ENCODE measurements at regions not wholly inside any gene's neighbourhood (a gene's known extent, or its start where the extent isn't known, plus 50 kb on each side); places are given as distances from the start of the nearest gene placed in this dataset.

DNA sequence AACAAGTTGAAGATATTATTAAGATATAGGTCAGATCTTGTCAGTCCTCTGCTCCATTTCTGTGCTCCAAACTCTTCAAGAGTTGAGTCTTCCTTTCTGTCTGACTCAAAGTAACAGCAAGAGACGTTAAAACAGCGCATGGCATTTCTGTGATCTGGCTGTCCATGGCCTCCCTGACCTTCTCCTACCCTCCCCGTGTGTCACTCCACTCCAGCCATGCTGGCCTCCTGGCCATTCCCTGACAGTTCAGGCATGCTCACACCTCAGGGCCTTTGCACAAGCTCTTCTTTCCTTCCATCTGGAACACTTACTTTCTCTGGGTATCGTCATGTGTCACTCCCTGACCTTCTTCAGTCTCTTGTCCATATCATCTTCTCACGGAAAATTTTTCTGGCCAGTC lies 229.0 kb downstream of the CENPF start:
- TF ChIP-seq NFRKB (IDR thresholded peaks at IDR 0.05): no peak
- ChIA-PET POLR2A (no interaction called here), CTCF (no interaction called here)
- no peak for DNase-seq (ENCODE audit: extremely low spot score)

DNA sequence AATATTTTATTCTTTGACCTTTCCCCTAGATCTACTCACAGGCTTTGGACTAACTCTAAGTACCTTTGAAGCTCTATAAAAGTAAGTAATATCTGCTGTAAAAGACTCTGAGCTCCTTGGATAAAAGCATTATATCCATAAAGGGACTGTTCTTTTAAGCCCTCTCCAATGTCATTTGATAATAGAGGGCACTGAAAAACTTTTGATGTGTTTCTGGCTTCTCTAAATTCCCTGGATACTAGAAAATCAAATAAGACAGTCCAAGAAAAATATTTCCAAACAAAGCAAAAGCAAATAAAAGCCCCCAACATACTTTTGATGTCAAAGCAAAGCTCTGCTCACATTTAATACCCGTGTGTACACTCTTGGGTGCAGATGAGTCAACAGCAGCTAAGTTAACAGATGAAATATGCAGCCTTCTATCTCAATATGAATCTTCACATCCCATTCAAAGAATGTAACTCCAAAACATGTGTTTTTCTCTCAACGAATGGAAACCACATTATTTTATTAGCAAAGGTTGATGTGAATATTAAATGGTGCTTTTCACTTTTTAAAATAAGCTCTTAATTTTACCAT lies 230.3 kb downstream of the CENPF start:
- TF ChIP-seq HDGF (IDR thresholded peaks at IDR 0.05; ENCODE audit: borderline replicate concordance): no peak
- DNase-seq (ENCODE audit: extremely low spot score): no peak
- CTCF ChIA-PET: interaction anchor here (0.6 kb wide), 1 partner anchor 66 kb away, joined by 3 read pairs; no protein-coding TSS in a partner anchor
- POLR2A ChIA-PET: no interaction called here

DNA sequence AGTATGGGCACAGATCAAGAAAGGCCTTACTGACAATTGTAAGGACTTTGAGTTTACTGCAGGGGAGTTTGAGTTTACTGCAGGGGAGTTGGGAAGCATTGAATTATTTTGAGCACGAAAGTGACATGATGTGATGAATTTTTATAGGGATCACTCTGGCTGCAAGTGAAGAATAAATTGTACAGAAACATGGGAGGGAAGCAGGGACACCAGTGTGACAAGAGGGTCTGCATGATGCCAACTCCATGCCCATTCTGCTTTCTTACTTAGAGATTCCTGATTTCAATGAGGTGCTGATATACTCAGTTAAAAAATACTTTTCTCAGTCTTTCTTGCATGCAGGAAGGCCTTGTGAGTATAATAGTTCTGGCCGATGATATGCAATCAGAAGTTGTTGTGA lies 234.4 kb downstream of the CENPF start:
- CTCF ChIA-PET: no interaction called here
- DNase-seq (ENCODE audit: extremely low spot score): no peak
- TF ChIP-seq FOXK2 (IDR thresholded peaks at IDR 0.05): no peak
- TF ChIP-seq SUZ12 (IDR thresholded peaks at IDR 0.05): no peak
- no peak for TF ChIP-seq CTBP1 (IDR thresholded peaks at IDR 0.05; ENCODE audit: borderline replicate concordance)
- TF ChIP-seq ELF4 (IDR thresholded peaks at IDR 0.05): no peak
- POLR2A ChIA-PET: no interaction called here

DNA sequence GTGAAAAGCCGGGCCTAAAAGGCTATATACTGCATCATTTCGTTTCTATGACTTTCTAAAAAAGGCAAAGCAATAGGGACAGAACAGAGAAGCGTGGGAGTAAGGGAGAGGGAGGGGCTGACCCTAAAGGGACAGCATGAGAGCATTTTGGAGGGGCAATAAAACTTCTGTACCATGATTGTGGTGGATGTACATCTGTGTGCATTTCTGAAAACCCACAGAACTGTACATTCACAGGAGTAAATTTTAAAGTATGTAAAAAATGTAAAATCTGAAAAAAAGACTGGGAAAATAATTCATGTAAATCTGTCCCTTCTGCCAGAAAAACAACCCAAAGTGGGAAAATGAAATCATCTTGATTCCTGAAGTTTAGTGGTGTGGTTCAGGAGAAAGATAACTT lies 235.4 kb downstream of the CENPF start:
- ChIA-PET POLR2A (no interaction called here), CTCF (no interaction called here)
- DNase-seq (ENCODE audit: extremely low spot score): no peak
- TF ChIP-seq ZNF384 (IDR thresholded peaks at IDR 0.05) (no peak), FOXM1 (IDR thresholded peaks at IDR 0.05; ENCODE audit: borderline replicate concordance) (no peak), FOXK2 (IDR thresholded peaks at IDR 0.05) (no peak), TARDBP (IDR thresholded peaks at IDR 0.05) (no peak)
- TF ChIP-seq, protein P1, sequence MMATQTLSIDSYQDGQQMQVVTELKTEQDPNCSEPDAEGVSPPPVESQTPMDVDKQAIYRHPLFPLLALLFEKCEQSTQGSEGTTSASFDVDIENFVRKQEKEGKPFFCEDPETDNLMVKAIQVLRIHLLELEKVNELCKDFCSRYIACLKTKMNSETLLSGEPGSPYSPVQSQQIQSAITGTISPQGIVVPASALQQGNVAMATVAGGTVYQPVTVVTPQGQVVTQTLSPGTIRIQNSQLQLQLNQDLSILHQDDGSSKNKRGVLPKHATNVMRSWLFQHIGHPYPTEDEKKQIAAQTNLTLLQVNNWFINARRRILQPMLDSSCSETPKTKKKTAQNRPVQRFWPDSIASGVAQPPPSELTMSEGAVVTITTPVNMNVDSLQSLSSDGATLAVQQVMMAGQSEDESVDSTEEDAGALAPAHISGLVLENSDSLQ (IDR thresholded peaks at IDR 0.05): no peak

DNA sequence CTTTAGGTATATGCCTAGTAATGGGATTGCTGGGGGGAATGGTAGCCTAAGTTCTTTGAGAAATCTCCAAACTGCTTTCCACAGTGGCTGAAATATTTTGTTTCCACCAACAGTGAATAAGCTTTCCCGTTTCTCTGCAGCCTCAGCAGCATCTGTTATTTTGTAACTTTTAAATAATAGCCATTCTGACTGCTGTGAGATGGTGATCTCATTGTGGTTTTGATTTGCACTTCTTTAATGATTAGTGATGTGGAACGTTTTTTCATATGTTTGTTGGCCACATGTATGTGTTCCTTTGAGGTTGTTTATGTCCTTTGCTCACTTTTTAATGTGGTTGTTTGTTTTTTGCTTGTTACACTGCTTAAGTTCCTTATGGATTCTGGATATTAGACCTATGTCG lies 237.4 kb downstream of the CENPF start:
- ChIA-PET CTCF (no interaction called here), POLR2A (no interaction called here)
- no peak for DNase-seq (ENCODE audit: extremely low spot score)
- no peak for TF ChIP-seq FOXK2 (IDR thresholded peaks at IDR 0.05)
- no peak for TF ChIP-seq ZNF384 (IDR thresholded peaks at IDR 0.05)
- no peak for TF ChIP-seq SUZ12 (IDR thresholded peaks at IDR 0.05)
- TF ChIP-seq LEF1 (IDR thresholded peaks at IDR 0.05; ENCODE audit: borderline replicate concordance): no peak
- TF ChIP-seq BHLHE40 (IDR thresholded peaks at IDR 0.05; ENCODE audit: borderline replicate concordance): no peak

DNA sequence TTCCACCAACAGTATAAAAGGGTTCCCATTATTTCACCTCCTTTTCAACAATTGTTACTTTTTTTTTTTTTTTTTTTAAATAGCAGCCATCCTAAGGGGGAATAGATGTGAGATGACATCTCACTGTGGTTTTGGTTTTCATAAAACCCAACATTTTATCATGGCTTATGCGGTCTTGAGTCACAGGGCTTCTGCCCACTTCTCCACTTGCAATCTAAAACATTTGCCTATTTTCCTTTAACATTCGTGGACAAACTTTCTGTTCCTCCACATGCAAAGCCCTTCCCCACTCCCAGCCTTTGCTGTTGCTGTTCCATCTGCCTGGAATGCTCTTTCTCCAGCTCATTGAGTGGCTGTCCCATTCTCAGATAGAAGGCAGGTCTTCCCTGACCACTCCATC lies 239.7 kb upstream of the KCNK2 start:
- no peak for TF ChIP-seq LEF1 (IDR thresholded peaks at IDR 0.05; ENCODE audit: borderline replicate concordance)
- no peak for TF ChIP-seq SUZ12 (IDR thresholded peaks at IDR 0.05)
- no peak for TF ChIP-seq SP1 (IDR thresholded peaks at IDR 0.05)
- no peak for TF ChIP-seq CTBP1 (IDR thresholded peaks at IDR 0.05; ENCODE audit: borderline replicate concordance)
- TF ChIP-seq ZNF384 (IDR thresholded peaks at IDR 0.05): no peak
- TF ChIP-seq FOXA1 (IDR thresholded peaks at IDR 0.05): no peak
- TF ChIP-seq NFRKB (IDR thresholded peaks at IDR 0.05): no peak
- no peak for TF ChIP-seq HDGF (IDR thresholded peaks at IDR 0.05; ENCODE audit: borderline replicate concordance)
- no peak for TF ChIP-seq BHLHE40 (IDR thresholded peaks at IDR 0.05; ENCODE audit: borderline replicate concordance)
- ChIA-PET CTCF (no interaction called here), POLR2A (no interaction called here)
- DNase-seq (ENCODE audit: extremely low spot score): no peak

DNA sequence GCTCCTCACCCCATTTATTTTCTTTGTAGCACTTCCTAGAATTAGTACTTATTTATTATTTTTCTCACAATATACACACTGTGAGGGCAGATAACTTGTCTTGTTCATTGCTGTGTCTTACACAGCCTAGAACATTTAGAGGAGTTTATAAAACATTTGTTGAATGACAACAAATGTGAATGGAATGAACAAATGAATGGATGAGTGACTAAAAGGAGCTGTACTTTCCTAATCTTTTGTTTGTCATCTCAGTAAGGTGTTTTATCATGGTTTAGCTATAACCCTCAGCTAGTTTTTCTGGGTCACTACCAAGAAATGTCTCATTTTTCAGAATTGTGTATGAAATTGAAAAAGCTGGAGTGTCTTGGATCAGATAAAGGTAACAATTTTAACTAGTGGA lies 239.3 kb upstream of the KCNK2 start:
- DNase-seq (ENCODE audit: extremely low spot score): no peak
- ChIA-PET CTCF (no interaction called here), POLR2A (no interaction called here)
- no peak for TF ChIP-seq ELF4 (IDR thresholded peaks at IDR 0.05)
- no peak for TF ChIP-seq NFRKB (IDR thresholded peaks at IDR 0.05)
- no peak for TF ChIP-seq SUZ12 (IDR thresholded peaks at IDR 0.05)
- TF ChIP-seq, protein P1 (IDR thresholded peaks at IDR 0.05): no peak
- TF ChIP-seq FOXM1 (IDR thresholded peaks at IDR 0.05; ENCODE audit: borderline replicate concordance): no peak
- no peak for TF ChIP-seq LEF1 (IDR thresholded peaks at IDR 0.05; ENCODE audit: borderline replicate concordance)
- no peak for TF ChIP-seq BHLHE40 (IDR thresholded peaks at IDR 0.05; ENCODE audit: borderline replicate concordance)
- TF ChIP-seq ARNT (IDR thresholded peaks at IDR 0.05): no peak
- no peak for TF ChIP-seq SP1 (IDR thresholded peaks at IDR 0.05)
- TF ChIP-seq HDGF (IDR thresholded peaks at IDR 0.05; ENCODE audit: borderline replicate concordance): no peak
- TF ChIP-seq L3MBTL2 (conservative IDR thresholded peaks at IDR 0.05): no peak
- TF ChIP-seq TARDBP (IDR thresholded peaks at IDR 0.05): no peak

DNA sequence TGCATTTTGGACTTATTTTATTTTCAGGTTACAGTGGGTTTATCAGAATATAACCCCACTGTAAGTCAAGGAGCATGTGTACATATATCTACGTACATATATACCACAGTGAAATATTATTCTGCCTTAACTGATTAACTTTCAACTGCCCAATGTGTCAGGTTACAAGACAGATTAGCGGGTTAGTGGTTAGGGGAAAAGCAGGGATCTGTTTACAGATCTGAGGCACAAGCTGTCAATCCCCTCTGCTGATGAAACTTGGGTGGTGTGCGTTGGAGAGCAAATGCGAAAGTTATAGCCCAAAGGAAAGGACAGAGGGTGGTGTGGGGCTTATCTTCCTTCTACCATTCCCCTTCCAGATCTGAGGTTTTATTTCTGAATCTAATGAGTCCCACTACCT lies 238.2 kb upstream of the KCNK2 start:
- no peak for DNase-seq (ENCODE audit: extremely low spot score)
- TF ChIP-seq NFRKB (IDR thresholded peaks at IDR 0.05) (no peak), LEF1 (IDR thresholded peaks at IDR 0.05; ENCODE audit: borderline replicate concordance) (no peak), BHLHE40 (IDR thresholded peaks at IDR 0.05; ENCODE audit: borderline replicate concordance) (no peak), CTBP1 (IDR thresholded peaks at IDR 0.05; ENCODE audit: borderline replicate concordance) (no peak), FOXM1 (IDR thresholded peaks at IDR 0.05; ENCODE audit: borderline replicate concordance) (no peak), SP1 (IDR thresholded peaks at IDR 0.05) (no peak), ZNF384 (IDR thresholded peaks at IDR 0.05) (no peak), FOXA1 (IDR thresholded peaks at IDR 0.05) (no peak), HDGF (IDR thresholded peaks at IDR 0.05; ENCODE audit: borderline replicate concordance) (no peak), FOXK2 (IDR thresholded peaks at IDR 0.05) (no peak), TARDBP (IDR thresholded peaks at IDR 0.05) (no peak)
- TF ChIP-seq, protein P1 (IDR thresholded peaks at IDR 0.05): no peak
- POLR2A ChIA-PET: no interaction called here
- CTCF ChIA-PET: interaction anchor here (0.6 kb wide), 1 partner anchor 512 kb away, joined by 3 read pairs; no protein-coding TSS in a partner anchor
